WI38 (cell line): ENCODE measurements at regions not wholly inside any gene's neighbourhood (a gene's known extent, or its start where the extent isn't known, plus 50 kb on each side); places are given as distances from the start of the nearest gene placed in this dataset.
"Not testable (repeated sequence)": the region's sequence is repeated elsewhere in the genome, so short reads cannot be mapped to it uniquely, and the experiment has no call there.

Experiments
- H3K4me3 ChIP-seq: 2 replicates; pipeline ENCODE4 v1.5.1; 2011; ENCODE audit warnings: low read depth, mild to moderate bottlenecking, control low read depth, low read length
- TF ChIP-seq, protein P1 (sequence below): IDR thresholded peaks from 2 replicates; pipeline ENCODE4 v1.5.1; 2012; ENCODE audit warnings: low read depth, mild to moderate bottlenecking, control low read depth, low read length

DNA sequence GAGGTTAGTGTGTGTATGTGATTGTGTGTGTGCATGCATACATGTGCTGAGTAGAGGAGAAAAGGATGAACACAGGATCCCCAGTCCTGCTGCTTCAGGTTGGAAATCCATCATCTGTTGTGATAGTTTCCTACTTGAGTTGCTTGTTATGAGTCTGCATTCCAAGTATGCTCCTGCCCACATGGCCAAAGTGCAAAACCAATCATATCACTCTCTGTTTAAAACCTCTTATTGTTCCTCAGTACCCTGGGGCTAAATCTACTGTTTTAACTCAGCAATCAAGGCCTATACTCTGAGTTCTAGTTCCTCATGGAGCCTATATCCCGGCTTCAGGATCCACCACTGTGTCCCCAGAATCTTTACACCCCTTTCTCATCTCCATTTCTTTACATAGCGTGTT, 139.9 kb upstream of the TLE3 start:
- TF ChIP-seq, protein P1, sequence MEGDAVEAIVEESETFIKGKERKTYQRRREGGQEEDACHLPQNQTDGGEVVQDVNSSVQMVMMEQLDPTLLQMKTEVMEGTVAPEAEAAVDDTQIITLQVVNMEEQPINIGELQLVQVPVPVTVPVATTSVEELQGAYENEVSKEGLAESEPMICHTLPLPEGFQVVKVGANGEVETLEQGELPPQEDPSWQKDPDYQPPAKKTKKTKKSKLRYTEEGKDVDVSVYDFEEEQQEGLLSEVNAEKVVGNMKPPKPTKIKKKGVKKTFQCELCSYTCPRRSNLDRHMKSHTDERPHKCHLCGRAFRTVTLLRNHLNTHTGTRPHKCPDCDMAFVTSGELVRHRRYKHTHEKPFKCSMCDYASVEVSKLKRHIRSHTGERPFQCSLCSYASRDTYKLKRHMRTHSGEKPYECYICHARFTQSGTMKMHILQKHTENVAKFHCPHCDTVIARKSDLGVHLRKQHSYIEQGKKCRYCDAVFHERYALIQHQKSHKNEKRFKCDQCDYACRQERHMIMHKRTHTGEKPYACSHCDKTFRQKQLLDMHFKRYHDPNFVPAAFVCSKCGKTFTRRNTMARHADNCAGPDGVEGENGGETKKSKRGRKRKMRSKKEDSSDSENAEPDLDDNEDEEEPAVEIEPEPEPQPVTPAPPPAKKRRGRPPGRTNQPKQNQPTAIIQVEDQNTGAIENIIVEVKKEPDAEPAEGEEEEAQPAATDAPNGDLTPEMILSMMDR, result no peak
- no peak overlapping the region for H3K4me3 ChIP-seq

DNA sequence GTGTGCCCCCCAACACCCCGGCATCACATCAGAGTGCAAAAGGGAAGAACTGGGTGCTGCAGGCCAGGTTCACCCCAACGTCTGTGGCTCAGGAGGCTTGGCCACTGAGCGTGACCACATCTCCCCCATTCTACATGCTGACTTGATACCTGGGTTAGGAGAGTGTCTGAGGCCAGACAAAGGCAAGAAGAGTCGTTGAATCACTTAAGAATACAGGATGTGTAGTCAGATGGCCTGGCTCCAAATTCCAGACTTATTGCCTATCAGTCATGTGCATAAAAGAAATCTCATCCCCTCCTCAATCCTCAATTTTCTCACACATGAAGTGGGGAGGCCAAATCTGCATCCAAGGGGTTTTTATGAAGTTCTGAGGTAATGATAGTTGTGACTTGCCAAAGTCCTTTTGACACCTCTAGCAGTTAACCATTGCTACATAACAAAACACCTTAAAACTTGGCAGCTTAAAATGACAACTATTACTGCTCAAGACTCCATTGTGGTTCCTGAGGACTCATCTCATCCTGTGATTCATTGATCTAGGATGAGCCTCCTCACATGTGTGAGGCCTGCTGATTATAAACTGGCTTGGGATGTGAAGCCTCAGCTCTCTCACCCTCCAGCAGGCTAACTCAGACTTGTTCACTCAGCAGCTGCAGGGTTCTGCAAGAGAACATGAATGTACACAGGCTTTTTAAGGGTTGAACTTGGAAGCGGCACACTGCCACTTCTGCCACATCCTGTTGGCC, 138.8 kb upstream of the TLE3 start:
- H3K4me3 ChIP-seq, result no peak overlapping the region
- TF ChIP-seq, protein P1, result no peak

DNA sequence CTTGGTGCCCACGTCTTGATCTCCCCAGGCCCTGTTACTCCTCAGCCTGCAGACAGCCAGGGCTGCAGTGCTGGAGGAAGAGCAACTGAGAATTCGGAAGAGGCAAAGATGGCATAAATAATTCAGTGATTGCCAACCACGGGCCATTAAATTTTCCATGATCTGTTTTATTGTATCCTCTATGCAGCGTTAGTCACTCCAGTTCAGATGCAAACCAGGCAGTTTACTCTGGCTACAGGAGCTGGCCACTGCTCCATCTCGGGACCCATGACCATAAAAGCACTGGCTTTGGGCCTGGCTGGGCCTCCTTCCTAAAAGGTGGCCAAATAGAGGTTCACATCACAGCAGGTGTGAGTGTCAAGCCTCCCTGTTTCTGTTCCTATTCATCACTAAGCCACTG, 137.6 kb upstream of the TLE3 start:
- TF ChIP-seq, protein P1, result no peak
- no peak overlapping the region for H3K4me3 ChIP-seq

DNA sequence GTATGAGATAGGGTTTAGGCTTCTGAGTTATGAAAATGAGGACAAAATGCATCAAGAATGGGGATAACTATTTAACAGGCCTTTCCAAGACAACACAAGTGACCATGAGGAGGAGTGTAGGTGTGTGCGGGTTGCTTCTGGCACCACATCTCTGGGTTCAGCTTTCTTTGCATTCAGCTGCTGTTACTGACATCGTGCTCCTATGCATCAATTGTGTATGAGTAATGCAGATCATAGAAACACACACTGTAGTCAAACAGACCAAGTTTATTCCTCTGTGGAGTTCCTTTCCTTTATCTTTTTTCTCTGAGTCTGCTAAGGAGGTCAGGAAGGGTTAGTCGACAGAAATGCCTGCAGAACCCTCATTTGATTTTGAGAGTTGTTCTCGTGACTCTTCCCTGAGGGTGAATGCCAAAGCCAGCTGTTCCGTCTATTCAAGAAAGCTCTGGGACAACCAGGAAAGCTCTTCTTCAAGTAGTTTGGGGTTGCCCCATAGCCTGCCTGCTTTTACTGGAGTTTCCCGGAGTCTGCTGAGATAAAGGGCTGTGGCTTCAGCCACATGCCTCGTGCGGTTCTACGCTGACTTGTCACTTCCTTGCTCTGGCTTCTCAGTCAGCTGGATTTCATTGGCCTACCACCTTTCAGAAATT, 136.7 kb upstream of the TLE3 start:
- H3K4me3 ChIP-seq, result no peak overlapping the region
- TF ChIP-seq, protein P1, result no peak

DNA sequence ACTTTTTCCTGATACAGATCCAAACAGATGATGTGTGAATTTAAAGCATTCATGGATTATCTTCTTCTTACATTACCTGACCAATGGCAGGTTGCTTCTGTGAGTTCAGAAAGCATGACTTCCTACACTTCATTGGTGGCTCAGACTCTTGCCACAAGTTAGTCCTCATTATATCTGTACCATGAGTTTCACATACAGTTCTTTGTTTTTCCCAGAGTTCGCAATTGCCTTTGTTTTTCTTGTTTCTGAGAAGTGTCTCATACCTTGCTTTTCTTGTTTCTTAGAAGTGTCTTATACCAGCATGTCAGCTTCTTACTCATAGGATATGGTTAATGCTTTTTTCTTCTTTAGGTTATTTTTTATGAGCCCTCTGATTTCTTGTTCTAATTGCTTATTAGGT, 133.8 kb upstream of the TLE3 start:
- TF ChIP-seq, protein P1, result no peak
- no peak overlapping the region for H3K4me3 ChIP-seq

DNA sequence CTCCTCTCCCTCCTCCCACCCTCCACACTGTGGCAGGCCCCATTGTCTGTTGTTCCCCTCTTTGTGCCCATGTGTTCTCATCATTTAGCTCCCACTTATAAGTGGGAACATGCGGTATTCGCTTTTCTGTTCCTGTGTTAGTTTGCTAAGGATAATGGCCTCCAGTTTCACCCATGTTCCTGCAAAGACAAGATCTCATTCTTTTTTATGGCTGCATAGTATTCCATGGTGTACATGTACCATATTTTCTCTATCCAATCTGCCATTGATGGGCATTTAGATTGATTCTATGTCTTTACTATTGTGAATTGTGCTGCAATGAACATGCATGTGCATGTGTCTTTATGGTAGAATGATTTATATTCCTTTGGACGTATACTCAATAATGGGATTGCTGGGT, 130.2 kb upstream of the TLE3 start:
- H3K4me3 ChIP-seq, result not testable (repeated sequence)

DNA sequence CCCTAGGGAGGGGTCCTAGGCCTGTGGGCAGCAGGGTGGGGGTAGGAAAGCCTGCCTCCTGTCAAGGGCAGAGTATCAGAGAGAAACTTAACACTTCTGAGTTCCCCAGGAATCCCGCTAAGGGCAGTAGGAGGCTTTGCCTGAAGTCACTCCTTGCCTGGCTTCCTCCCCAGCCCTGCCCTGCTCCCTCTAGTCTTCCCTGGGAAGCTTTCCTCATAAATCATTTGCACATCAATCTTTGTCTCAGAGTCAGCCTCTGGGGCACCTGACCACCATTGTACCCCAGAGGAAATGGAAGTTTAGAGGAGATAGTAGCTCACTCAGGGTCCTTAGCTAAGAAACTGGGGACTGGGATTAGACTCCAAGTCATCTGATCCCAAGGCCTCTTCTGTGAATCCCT, 129.4 kb upstream of the TLE3 start:
- no peak overlapping the region for H3K4me3 ChIP-seq
- TF ChIP-seq, protein P1, result no peak
